ENCODE measurements at regions not wholly inside any gene's neighbourhood (a gene's known extent, or its start where the extent isn't known, plus 50 kb on each side); places are given as distances from the start of the nearest gene placed in this dataset.
"Not testable (repeated sequence)": the region's sequence is repeated elsewhere in the genome, so short reads cannot be mapped to it uniquely, and the experiment has no call there.

DNA sequence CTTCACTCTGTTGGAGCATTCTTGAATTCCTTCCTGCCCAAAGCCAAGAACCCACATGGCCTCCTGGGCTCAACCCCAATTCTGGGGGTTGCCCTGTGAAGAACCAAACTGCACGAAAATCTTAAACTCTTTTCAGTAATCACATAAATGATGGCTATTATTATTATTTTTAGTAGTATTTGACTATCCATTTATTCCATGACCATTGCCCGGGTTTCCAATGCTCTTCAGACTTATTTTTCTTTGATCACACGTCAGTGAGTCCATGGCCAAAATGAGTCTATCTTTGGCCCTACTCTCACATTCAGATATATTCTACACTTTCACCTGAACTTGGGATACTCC lies 185.9 kb downstream of the AVL9 start:
- DNase-seq (ENCODE audit: low read depth in 2 of 2) = no peak

GRCh38 chr7:32680259-32681173 lies 185.2 kb downstream of the AVL9 start:
- DNase-seq (ENCODE audit: low read depth in 2 of 2) = no peak

DNA sequence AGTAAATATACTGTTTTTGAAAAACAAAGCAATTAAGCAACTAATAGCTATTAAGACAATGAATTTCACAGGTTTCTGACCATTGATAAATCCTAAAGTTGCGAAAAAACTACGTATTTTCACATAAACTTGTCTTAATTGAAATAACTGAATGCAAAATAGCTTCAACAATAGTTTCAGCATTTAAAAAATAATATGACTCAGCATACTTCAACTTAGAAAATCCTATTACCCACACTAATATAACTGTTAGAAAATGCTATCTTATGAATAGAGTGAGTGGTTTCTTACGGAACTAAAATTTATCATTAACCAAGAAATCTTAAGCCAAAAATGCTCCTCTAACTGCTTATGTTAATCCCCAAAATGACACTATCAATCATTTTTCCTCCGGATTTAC lies 183.9 kb downstream of the AVL9 start:
- no peak for DNase-seq (ENCODE audit: low read depth in 2 of 2)

DNA sequence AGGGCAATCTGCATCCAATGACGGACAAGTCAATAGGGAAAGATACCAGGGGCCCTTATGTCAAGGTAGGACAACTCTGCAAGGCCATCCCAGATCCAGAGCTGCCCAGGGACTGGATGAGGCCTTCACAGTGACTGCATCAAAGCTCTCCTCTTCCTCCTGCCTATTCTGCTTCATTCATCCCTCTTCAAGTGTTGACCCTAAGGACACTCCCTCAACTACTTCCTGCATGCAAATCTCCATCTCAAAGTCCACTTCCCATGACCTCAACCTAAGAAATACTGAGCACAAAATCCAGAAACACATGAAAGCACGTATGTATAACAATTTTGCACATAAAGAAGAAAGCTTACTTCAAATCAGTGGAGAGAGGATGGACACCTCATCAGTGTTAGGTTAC lies 182.3 kb downstream of the AVL9 start:
- DNase-seq (ENCODE audit: low read depth in 2 of 2) = no peak

- no peak for DNase-seq (ENCODE audit: low read depth in 2 of 2)
Measured at GRCh38 chr7:32676249-32676941, 181.1 kb downstream of the AVL9 start.

DNA sequence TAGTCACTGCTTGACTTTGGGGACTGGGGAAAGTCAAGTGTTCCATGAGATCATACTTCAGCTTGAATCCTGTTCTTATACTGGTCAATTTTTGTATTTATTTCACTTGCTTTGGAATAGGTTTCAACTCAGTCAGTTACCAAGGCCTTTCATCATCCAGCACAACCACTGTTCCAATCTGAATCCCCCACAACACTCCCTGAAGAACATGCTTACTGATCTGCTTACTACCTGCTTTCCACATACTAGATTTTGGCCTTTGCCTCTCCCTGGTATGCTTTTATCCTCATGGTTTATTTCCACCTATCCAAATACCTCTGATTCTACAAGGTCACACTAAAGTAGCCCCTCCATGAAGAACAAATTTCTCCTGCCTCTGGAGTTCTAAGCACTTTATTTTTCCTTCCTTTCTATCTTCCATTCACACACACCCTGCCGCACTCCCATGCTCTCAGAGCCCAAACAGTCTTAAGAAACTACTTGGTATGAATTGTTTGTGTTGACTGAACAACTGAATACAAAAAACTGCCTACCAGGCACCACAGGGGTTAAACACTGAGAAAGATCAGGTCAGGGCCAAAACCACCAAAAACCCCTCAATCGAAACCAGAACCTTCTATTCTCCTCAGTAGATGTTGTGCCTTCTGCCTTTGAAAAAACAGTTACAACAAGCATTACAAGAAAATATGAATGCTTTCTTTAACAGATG lies 178.1 kb downstream of the AVL9 start:
- DNase-seq (ENCODE audit: low read depth in 2 of 2) = no peak

DNA sequence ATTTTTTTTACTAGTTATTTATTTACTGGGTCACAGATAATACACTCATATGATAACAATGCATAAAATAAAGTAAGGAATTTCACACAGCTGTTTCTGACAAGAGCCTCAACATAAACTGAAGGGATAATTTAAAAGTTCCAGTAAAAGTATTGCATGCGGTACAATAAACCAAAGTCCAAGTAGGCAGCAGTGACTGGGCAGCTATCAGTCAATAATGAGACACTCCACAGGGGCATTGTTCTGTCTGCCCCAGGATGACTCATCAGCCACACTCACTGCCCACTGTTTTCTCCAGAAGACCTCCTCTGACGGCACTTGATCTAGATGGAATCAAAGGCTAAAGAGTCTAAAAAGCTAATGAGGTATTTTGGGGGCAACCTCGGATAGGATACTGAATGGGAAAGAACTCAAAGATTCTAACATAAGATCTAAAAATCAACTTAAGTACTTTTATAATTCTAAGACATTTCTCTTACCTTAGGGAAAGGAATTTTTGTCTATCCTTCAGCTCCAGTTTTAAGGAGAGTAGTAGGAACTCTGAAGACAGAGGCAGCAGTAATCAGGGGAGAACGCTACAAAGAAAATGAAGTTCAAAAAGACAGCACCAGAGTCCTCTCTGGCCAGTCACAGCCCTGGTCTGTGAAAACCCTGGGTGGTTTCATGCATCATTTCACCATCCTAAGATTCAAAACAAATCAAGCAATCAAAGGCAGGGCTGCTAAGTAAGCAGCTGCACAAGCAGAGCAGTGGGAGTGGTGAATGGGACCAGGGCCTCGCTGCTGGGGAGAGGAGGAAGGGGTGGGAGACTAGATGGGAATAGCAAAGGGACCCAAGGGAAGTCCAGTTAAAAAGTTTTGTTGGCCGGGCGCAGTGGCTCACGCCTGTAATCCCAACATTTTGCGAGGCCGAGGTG lies 175.1 kb downstream of the AVL9 start:
- no peak for DNase-seq (ENCODE audit: low read depth in 2 of 2)

DNA sequence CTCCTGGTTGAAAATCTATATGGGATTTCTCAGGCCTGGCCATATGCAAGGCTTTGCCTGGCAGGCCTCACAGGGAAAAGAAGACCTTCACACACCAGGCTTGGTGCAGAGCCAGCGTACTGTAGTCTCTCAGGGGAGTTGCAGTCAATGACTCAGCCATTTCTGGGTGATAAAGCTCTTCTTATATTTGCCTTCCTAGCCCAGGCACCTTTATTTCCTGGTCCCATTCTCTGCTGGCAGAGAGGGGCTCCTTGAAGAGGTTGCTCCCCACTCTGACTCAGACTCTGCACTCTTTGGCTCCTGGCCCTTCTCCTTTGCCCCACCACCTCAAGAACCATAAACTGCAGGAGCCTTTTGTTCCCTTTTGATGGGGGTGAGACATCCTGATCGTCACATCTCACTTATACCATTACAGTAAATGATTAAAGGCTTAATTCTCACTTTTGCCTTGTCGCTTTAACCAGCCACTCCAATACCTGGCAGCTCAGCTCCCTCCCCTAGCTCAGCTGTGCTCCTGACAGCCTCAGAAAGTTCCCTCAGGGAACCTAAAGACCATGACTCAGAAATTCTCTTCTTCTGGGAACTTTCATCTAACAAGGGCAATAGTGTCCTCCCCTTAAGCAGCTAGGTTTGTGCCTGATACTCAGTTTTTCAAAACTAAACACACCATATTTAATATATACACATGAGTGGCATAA lies 174.0 kb downstream of the AVL9 start:
- DNase-seq (ENCODE audit: low read depth in 2 of 2) = not testable (repeated sequence)

DNA sequence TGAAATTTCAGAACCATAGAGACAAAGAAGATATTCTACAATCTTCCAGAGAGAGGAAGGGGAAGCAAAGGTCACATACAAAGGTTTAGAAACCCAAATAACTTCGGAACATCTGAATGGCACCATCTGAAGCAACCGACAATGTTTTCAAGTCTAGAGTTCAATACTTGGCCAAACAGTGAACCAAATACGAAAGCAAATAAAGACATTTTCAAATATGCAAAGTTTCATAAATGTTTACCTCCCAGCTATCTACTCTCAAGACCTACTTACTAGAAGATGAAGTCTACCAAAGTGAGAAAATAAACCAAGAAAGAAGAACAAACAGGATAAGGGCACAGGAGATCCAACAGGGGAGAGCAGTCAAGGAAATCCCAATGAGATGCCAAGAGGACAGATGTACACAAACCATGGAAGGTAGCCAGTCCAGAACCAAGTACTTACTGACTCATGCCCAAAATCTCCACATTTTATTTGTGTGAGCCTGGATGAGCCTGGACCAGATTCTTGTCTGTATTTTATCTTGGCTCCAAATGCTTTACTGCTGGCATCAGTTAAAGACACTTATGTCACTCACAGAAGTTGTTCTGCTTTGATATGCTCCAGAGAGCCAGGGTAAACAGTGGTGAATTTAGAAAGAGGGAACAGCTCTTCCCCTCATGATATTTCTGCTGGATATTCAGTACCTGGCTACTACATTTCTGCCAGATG lies 173.3 kb downstream of the AVL9 start:
- DNase-seq (ENCODE audit: low read depth in 2 of 2) = not testable (repeated sequence)

DNA sequence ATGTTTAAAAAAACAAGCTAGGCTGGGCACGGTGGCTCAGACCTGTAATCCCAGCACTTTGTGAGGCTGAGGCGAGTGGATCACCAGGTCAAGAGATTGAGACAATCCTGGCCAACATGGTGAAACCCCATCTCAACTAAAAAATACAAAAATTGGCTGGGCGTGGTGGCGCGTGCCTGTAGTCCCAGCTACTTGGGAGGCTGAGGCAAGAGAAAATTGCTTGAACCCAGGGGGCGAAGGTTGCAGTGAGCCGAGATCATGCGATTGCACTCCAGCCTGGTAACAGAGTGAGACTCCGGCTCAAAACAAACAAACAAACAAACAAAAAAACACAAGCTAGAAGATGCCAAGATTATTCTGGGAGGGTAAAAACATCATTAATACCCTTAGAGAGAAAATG lies 172.3 kb downstream of the AVL9 start:
- DNase-seq (ENCODE audit: low read depth in 2 of 2) = not testable (repeated sequence)

- DNase-seq (ENCODE audit: low read depth in 2 of 2) = not testable (repeated sequence)
Measured at GRCh38 chr7:32663805-32664211, 168.5 kb downstream of the AVL9 start.

DNA sequence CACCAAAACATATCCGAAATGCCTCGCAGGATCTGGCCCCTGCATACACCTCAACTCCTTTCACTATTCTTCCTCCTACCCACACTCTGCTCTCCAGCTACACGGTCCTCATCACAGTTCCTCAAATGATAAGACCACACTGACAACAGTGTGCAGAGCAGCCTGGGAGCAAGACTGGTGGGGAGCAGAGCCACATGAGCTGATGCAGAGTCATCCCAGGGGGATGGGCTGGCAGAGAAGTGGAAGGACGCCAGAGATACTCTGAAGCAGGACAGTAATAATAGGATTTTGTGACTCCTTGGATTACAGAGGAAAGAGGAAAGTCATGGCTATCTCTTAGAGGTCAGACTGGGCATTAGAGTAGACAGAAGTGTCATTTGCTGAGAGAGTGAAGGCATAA lies 167.2 kb downstream of the AVL9 start:
- not testable (repeated sequence) for DNase-seq (ENCODE audit: low read depth in 2 of 2)

DNA sequence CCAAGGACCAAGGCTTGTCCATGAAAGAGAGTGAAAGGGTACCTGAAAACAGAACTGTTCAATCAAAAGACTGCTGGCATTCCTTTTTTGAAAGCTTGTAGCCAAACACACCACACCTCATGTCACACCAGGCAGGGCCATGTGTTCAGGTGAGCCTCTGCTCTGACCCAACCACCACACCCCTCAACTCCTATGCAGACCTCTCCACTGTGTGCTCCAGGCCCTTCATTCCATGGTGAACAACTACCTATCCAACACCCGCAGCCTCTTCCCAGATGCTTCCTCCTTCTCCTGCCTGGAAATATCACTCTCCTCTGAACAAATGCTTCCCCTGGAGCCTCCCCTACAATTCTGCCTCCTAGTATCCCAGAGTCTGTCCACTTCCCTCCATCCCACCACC lies 166.6 kb downstream of the AVL9 start:
- DNase-seq (ENCODE audit: low read depth in 2 of 2) = no peak

- no peak for DNase-seq (ENCODE audit: low read depth in 2 of 2)
Measured at GRCh38 chr7:32661501-32661900, 166.2 kb downstream of the AVL9 start.

DNA sequence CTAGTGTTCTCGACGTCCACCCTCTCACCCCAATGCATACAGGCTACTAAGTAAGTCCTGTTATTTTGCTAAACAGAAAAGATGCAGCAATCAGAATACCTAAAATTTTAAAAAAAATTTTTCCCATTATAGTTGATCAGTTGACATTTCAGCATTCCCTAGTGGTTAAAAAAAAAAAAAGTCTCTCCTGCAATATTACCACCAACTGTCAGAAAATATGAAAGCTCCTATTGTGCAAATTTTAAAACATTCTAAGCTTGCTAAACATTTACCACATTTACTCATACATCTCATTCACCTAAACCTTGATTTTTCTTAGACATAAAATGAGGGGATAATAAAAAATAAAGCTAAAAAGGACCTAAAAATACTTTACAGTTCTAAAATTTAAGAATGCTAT lies 165.6 kb downstream of the AVL9 start:
- no peak for DNase-seq (ENCODE audit: low read depth in 2 of 2)

DNA sequence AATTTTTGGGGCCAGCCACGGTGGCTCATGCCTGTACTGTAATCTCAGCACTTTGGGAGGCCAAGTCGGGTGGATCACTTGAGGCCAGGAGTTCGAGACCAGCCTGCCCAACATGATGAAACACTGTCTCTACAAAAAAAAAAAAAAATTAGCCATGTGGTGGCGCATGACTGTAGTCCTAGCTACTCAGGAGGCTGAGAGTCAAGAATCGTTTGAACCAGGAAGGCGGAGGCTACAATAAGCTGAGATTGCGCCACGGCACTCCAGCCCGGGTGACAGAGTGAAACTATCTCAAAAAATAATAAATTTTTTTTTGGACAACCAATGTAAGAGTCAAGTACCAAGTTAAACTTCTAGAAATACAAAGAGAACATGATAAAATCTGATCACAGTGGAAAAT lies 164.6 kb downstream of the AVL9 start:
- DNase-seq (ENCODE audit: low read depth in 2 of 2) = no peak

- no peak for DNase-seq (ENCODE audit: low read depth in 2 of 2)
Measured at GRCh38 chr7:32658467-32658869, 163.2 kb downstream of the AVL9 start.

- no peak for DNase-seq (ENCODE audit: low read depth in 2 of 2)
Measured at GRCh38 chr7:32658034-32658433, 162.7 kb downstream of the AVL9 start.

DNA sequence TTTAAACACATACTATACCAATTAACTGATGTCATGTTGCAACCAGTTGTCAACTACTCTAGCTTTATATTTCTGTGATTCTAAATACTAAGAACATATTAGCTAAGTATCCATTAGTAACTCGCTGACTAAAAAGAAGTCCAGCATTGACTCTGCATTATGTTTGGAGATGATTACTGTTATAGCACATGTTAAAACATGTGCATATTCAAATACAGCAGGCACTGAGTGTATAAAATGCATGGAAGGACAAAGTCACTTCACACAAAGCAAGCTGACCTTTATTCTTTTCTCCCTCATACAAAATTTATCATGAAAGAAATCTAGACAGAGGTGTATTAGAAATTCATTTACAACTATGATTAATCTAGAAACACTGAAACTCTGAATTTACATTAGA lies 159.3 kb downstream of the AVL9 start:
- not testable (repeated sequence) for DNase-seq (ENCODE audit: low read depth in 2 of 2)

GRCh38 chr7:32650356-32650755 lies 155.1 kb downstream of the AVL9 start:
- not testable (repeated sequence) for DNase-seq (ENCODE audit: low read depth in 2 of 2)

Measured in activated CD4-positive, alpha-beta T cell treated with anti-CD3 and anti-CD28 coated beads for 24 hours (primary cell).